ENCODE measurements at regions not wholly inside any gene's neighbourhood (a gene's known extent, or its start where the extent isn't known, plus 50 kb on each side); places are given as distances from the start of the nearest gene placed in this dataset.

- TF ChIP-seq EZH2 (IDR thresholded peaks at IDR 0.05; ENCODE audit: low read length, missing control alignments) (no peak), CTCF (conservative IDR thresholded peaks at IDR 0.05 in 1 of 2, IDR thresholded peaks at IDR 0.05 in 1 of 2; ENCODE audit: low read depth in 1 of 2, low read length in 2 of 2) (no peak)
- Histone ChIP-seq H3K4me1 (ENCODE audit: control insufficient read depth, extremely low read depth, insufficient read depth, low read length) (peaks cover 4% of the 10 kb centered on the region), H3K4me3 (replicated peaks in 1 of 4; ENCODE audit: control extremely low read depth in 1 of 4, insufficient read depth in 1 of 4, low read depth in 3 of 4, low read length in 4 of 4) (no peak overlapping the region), H3K9ac (ENCODE audit: insufficient read depth, low read length) (no peak overlapping the region), H3K9me3 (ENCODE audit: control insufficient read depth, insufficient read depth, low read depth, low read length) (no peaks in the 10 kb centered on the region), H2AFZ (ENCODE audit: low read length) (no peak overlapping the region), H3K36me3 (ENCODE audit: control insufficient read depth, insufficient read depth, low read length) (no peaks in the 10 kb centered on the region), H3K4me2 (ENCODE audit: extremely low read depth, insufficient read depth, low read length) (peak overlapping the region; percentile 70), H4K20me1 (ENCODE audit: control insufficient read depth, extremely low read depth, insufficient read depth, low read length) (no peaks in the 10 kb centered on the region), H3K27ac (ENCODE audit: insufficient read depth, low read length) (no peak overlapping the region), H3K79me2 (ENCODE audit: control insufficient read depth, insufficient read depth, low read length) (no peaks in the 10 kb centered on the region), H3K27me3 (ENCODE audit: control insufficient read depth, insufficient read depth, low read length) (no peaks in the 10 kb centered on the region)
- peak; percentile 3 to 98 for DNase-seq (ENCODE audit: low read depth in 2 of 2)
These were observed 651.4 kb downstream of the IQCM start for GRCh38 chr4:149164282-149164681.

GRCh38 chr4:149161247-149161646, 654.4 kb downstream of the IQCM start:
- Histone ChIP-seq H3K4me3 (replicated peaks in 1 of 4; ENCODE audit: control extremely low read depth in 1 of 4, insufficient read depth in 1 of 4, low read depth in 3 of 4, low read length in 4 of 4) (no peak overlapping the region), H4K20me1 (ENCODE audit: control insufficient read depth, extremely low read depth, insufficient read depth, low read length) (no peaks in the 10 kb centered on the region), H3K79me2 (ENCODE audit: control insufficient read depth, insufficient read depth, low read length) (no peaks in the 10 kb centered on the region), H3K9me3 (ENCODE audit: control insufficient read depth, insufficient read depth, low read depth, low read length) (no peaks in the 10 kb centered on the region), H3K4me2 (ENCODE audit: extremely low read depth, insufficient read depth, low read length) (no peak overlapping the region), H3K4me1 (ENCODE audit: control insufficient read depth, extremely low read depth, insufficient read depth, low read length) (peaks cover 5% of the 10 kb centered on the region), H3K27me3 (ENCODE audit: control insufficient read depth, insufficient read depth, low read length) (no peaks in the 10 kb centered on the region), H3K9ac (ENCODE audit: insufficient read depth, low read length) (no peak overlapping the region), H3K27ac (ENCODE audit: insufficient read depth, low read length) (no peak overlapping the region), H3K36me3 (ENCODE audit: control insufficient read depth, insufficient read depth, low read length) (no peaks in the 10 kb centered on the region), H2AFZ (ENCODE audit: low read length) (no peak overlapping the region)
- DNase-seq (ENCODE audit: low read depth in 2 of 2), result peak; percentile 41 to 94
- TF ChIP-seq EZH2 (IDR thresholded peaks at IDR 0.05; ENCODE audit: low read length, missing control alignments) (no peak), CTCF (conservative IDR thresholded peaks at IDR 0.05 in 1 of 2, IDR thresholded peaks at IDR 0.05 in 1 of 2; ENCODE audit: low read depth in 1 of 2, low read length in 2 of 2) (no peak)

GRCh38 chr4:149160370-149160769, 655.3 kb downstream of the IQCM start:
- Histone ChIP-seq H4K20me1 (ENCODE audit: control insufficient read depth, extremely low read depth, insufficient read depth, low read length) (no peaks in the 10 kb centered on the region), H3K36me3 (ENCODE audit: control insufficient read depth, insufficient read depth, low read length) (no peaks in the 10 kb centered on the region), H3K9me3 (ENCODE audit: control insufficient read depth, insufficient read depth, low read depth, low read length) (no peaks in the 10 kb centered on the region), H2AFZ (ENCODE audit: low read length) (no peak overlapping the region), H3K4me2 (ENCODE audit: extremely low read depth, insufficient read depth, low read length) (no peak overlapping the region), H3K4me3 (replicated peaks in 1 of 4; ENCODE audit: control extremely low read depth in 1 of 4, insufficient read depth in 1 of 4, low read depth in 3 of 4, low read length in 4 of 4) (no peak overlapping the region), H3K79me2 (ENCODE audit: control insufficient read depth, insufficient read depth, low read length) (no peaks in the 10 kb centered on the region), H3K27me3 (ENCODE audit: control insufficient read depth, insufficient read depth, low read length) (no peaks in the 10 kb centered on the region), H3K4me1 (ENCODE audit: control insufficient read depth, extremely low read depth, insufficient read depth, low read length) (peaks cover 5% of the 10 kb centered on the region), H3K9ac (ENCODE audit: insufficient read depth, low read length) (no peak overlapping the region), H3K27ac (ENCODE audit: insufficient read depth, low read length) (no peak overlapping the region)
- DNase-seq (ENCODE audit: low read depth in 2 of 2), result no peak
- TF ChIP-seq EZH2 (IDR thresholded peaks at IDR 0.05; ENCODE audit: low read length, missing control alignments), result no peak
- no peak for TF ChIP-seq CTCF (conservative IDR thresholded peaks at IDR 0.05 in 1 of 2, IDR thresholded peaks at IDR 0.05 in 1 of 2; ENCODE audit: low read depth in 1 of 2, low read length in 2 of 2)
